DND-41 (cell line): ENCODE measurements at regions not wholly inside any gene's neighbourhood (a gene's known extent, or its start where the extent isn't known, plus 50 kb on each side); places are given as distances from the start of the nearest gene placed in this dataset.

Experiments used
- ATAC-seq: fragments of 200-7000 bp; cut with Tn5 transposase; 3 replicates; pipeline ENCODE4 v1.9.1; 2021; ENCODE audit warnings: low read depth; ENCODE audit not compliant: insufficient read depth
- DNase-seq: peaks from one replicate; pipeline ENCODE4 v3.0.0-alpha.2; 2020
- H2AFZ ChIP-seq: 2 replicates; pipeline ENCODE4 v1.6.0; 2012; ENCODE audit warnings: low read depth, low read length
- H3K27ac ChIP-seq: 2 replicates; pipeline ENCODE4 v1.5.1; 2012; ENCODE audit warnings: low read length, inconsistent platforms
- H3K27me3 ChIP-seq: fragments of 200-600 bp; sonication (generic); 2 replicates; pipeline ENCODE4 v1.6.0; 2012; ENCODE audit warnings: low read length, mild to moderate bottlenecking, inconsistent platforms; ENCODE audit not compliant: insufficient read depth, poor library complexity
- H3K36me3 ChIP-seq: 2 replicates; pipeline ENCODE4 v1.5.1; 2012; ENCODE audit warnings: low read length, inconsistent platforms; ENCODE audit not compliant: insufficient read depth
- H3K4me1 ChIP-seq: 2 replicates; pipeline ENCODE4 v1.5.1; 2012; ENCODE audit warnings: mild to moderate bottlenecking, low read length; ENCODE audit not compliant: insufficient read depth
- H3K4me2 ChIP-seq: 2 replicates; pipeline ENCODE4 v1.6.0; 2012; ENCODE audit warnings: mild to moderate bottlenecking, moderate library complexity, low read length, inconsistent platforms; ENCODE audit not compliant: insufficient read depth
- H3K4me3 ChIP-seq, 2 experiments: fragments of 200-600 bp in 1 of 2; shearing (Covaris generic) in 1 of 2; 2 replicates each; pipeline ENCODE4 v1.5.1; 2012 to 2016; ENCODE audit warnings: inconsistent platforms in 2 of 2, low read length in 2 of 2, mild to moderate bottlenecking in 2 of 2, low read depth in 1 of 2, moderate library complexity in 1 of 2
- H3K79me2 ChIP-seq: 2 replicates; pipeline ENCODE4 v1.6.0; 2012; ENCODE audit warnings: low read length, inconsistent platforms; ENCODE audit not compliant: insufficient read depth
- H3K9ac ChIP-seq: 2 replicates; pipeline ENCODE4 v1.6.0; 2012; ENCODE audit warnings: low read depth, mild to moderate bottlenecking, inconsistent platforms, low read length, moderate library complexity
- H3K9me3 ChIP-seq: 2 replicates; pipeline ENCODE4 v1.5.1; 2012; ENCODE audit warnings: low read length, moderate library complexity, mild to moderate bottlenecking, inconsistent platforms; ENCODE audit not compliant: insufficient read depth, severe bottlenecking
- H4K20me1 ChIP-seq: 2 replicates; pipeline ENCODE4 v1.6.0; 2012; ENCODE audit warnings: low read length; ENCODE audit not compliant: insufficient read depth
- EZH2 ChIP-seq: IDR thresholded peaks from 3 replicates; pipeline ENCODE4 v1.6.1; 2012; ENCODE audit warnings: borderline replicate concordance, low read depth, mild to moderate bottlenecking, moderate library complexity, low read length, inconsistent platforms; ENCODE audit not compliant: severe bottlenecking
- TF ChIP-seq, protein P1 (sequence below): IDR thresholded peaks from 2 replicates; pipeline ENCODE4 v1.5.1; 2012; ENCODE audit warnings: borderline replicate concordance, low read length, moderate library complexity, mild to moderate bottlenecking; ENCODE audit not compliant: poor library complexity, severe bottlenecking; ENCODE audit errors: extremely low read depth

GRCh38 chr2:2599441-2599840, 268.4 kb upstream of the MYT1L start:
- no peak overlapping the region for H3K9ac ChIP-seq
- DNase-seq (no peak), ATAC-seq (no peak)
- H3K36me3 ChIP-seq = no peaks in the 10 kb centered on the region
- no peak overlapping the region for H3K27ac ChIP-seq
- no peaks in the 10 kb centered on the region for H3K79me2 ChIP-seq
- H3K27me3 ChIP-seq = no peaks in the 10 kb centered on the region
- no peak overlapping the region for H3K4me3 ChIP-seq
- TF ChIP-seq EZH2 = no peak
- TF ChIP-seq, protein P1, sequence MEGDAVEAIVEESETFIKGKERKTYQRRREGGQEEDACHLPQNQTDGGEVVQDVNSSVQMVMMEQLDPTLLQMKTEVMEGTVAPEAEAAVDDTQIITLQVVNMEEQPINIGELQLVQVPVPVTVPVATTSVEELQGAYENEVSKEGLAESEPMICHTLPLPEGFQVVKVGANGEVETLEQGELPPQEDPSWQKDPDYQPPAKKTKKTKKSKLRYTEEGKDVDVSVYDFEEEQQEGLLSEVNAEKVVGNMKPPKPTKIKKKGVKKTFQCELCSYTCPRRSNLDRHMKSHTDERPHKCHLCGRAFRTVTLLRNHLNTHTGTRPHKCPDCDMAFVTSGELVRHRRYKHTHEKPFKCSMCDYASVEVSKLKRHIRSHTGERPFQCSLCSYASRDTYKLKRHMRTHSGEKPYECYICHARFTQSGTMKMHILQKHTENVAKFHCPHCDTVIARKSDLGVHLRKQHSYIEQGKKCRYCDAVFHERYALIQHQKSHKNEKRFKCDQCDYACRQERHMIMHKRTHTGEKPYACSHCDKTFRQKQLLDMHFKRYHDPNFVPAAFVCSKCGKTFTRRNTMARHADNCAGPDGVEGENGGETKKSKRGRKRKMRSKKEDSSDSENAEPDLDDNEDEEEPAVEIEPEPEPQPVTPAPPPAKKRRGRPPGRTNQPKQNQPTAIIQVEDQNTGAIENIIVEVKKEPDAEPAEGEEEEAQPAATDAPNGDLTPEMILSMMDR = no peak
- H3K4me1 ChIP-seq = no peaks in the 10 kb centered on the region
- no peak overlapping the region for H3K4me2 ChIP-seq
- H2AFZ ChIP-seq = no peak overlapping the region
- H3K9me3 ChIP-seq = no peaks in the 10 kb centered on the region
- H4K20me1 ChIP-seq = no peaks in the 10 kb centered on the region

GRCh38 chr2:2597712-2598111, 266.6 kb upstream of the MYT1L start:
- H3K27ac ChIP-seq = no peak overlapping the region
- DNase-seq (no peak), ATAC-seq (no peak)
- no peak for TF ChIP-seq EZH2
- TF ChIP-seq, protein P1 = no peak
- no peaks in the 10 kb centered on the region for H3K79me2 ChIP-seq
- no peaks in the 10 kb centered on the region for H3K36me3 ChIP-seq
- no peak overlapping the region for H3K4me2 ChIP-seq
- H3K27me3 ChIP-seq = no peaks in the 10 kb centered on the region
- H2AFZ ChIP-seq = no peak overlapping the region
- no peak overlapping the region for H3K9ac ChIP-seq
- no peak overlapping the region for H3K4me3 ChIP-seq
- no peaks in the 10 kb centered on the region for H4K20me1 ChIP-seq
- no peaks in the 10 kb centered on the region for H3K4me1 ChIP-seq
- H3K9me3 ChIP-seq = no peaks in the 10 kb centered on the region

DNA sequence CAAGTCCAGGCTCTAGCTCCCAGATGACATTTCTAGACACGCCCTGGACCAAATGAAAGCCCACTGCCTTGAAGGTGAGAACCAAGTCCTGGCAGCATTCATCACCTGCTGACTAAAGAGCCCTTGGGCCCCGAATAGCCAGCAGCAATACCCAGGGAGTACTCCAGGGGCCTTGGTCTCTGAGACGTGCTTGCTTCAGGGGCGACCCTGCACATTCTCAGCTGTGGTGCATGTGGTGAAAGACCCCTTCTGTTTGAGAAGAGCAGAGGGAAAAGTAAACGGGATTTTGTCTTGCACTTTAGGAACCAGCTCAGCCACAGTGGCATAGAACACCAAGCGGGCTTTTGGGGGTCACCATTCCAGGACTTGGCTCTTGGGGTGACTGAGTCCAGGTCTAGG, 260.5 kb upstream of the MYT1L start:
- H2AFZ ChIP-seq = no peak overlapping the region
- no peak overlapping the region for H3K4me3 ChIP-seq
- H3K9ac ChIP-seq = no peak overlapping the region
- no peak for TF ChIP-seq EZH2
- TF ChIP-seq, protein P1 = no peak
- H3K4me2 ChIP-seq = no peak overlapping the region
- H4K20me1 ChIP-seq = no peaks in the 10 kb centered on the region
- H3K27ac ChIP-seq = no peak overlapping the region
- DNase-seq (no peak), ATAC-seq (no peak)
- H3K36me3 ChIP-seq = no peaks in the 10 kb centered on the region
- H3K79me2 ChIP-seq = no peaks in the 10 kb centered on the region
- no peaks in the 10 kb centered on the region for H3K27me3 ChIP-seq
- H3K9me3 ChIP-seq = no peaks in the 10 kb centered on the region
- H3K4me1 ChIP-seq = no peaks in the 10 kb centered on the region
